NCI-H2196 (cell line): ENCODE measurements at regions not wholly inside any gene's neighbourhood (a gene's known extent, or its start where the extent isn't known, plus 50 kb on each side); places are given as distances from the start of the nearest gene placed in this dataset.
"Not testable (repeated sequence)": the region's sequence is repeated elsewhere in the genome, so short reads cannot be mapped to it uniquely, and the experiment has no call there.

Source experiments
- DNase-seq: peaks from one replicate; lab custom pipeline; 2025; ENCODE audit not compliant: unreplicated experiment; lab: John Stamatoyannopoulos, UW

GRCh38 chr1:29944253-29944905, 708.1 kb downstream of the PTPRU start:
- DNase-seq, result no peak

- DNase-seq, result no peak
Measured at GRCh38 chr1:29943034-29943433, 706.7 kb downstream of the PTPRU start.

GRCh38 chr1:29939079-29939478, 702.8 kb downstream of the PTPRU start:
- DNase-seq, result no peak

DNA sequence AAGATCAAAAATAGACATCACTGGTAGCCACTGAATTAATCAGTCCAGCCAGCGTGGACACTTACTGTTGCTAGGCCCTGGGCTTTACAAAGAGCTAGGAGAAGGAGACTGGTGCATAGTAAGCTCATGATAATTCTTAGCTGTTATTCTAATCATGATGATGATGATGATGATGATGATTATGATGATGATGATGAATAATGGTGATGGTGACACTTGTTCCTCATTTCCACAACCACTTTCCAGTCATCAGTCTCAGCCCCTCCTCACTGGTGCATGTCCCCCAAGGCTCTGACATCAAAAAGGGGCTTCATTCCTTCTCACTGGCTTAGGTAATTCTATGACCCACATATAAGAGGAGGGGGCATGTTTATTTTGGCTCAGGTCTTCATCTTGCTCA, 701.0 kb downstream of the PTPRU start:
- no peak for DNase-seq

- DNase-seq, result no peak
Measured at GRCh38 chr1:29936031-29936544, 699.8 kb downstream of the PTPRU start.

GRCh38 chr1:29934255-29934772, 698.0 kb downstream of the PTPRU start:
- DNase-seq, result no peak

DNA sequence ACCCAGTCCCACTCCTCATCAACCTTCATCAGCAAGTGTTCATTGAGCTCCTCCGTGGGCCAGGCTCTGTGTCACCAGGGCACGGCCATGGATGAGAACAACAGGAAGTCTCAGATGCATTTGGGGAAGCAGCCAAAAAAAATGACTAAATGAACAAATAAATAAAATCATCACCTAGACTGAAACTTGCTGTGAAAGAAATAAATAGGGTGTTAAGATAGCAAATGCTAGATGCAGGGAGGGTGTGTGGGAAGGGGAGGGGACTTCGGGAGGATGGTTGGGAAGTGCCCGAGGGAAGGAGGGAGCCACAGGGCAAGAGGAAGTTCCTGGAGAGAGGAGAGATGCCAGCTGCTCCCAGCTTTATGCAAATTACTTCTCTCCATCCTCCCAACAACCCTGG, 696.7 kb downstream of the PTPRU start:
- DNase-seq, result peak; percentile 62

DNA sequence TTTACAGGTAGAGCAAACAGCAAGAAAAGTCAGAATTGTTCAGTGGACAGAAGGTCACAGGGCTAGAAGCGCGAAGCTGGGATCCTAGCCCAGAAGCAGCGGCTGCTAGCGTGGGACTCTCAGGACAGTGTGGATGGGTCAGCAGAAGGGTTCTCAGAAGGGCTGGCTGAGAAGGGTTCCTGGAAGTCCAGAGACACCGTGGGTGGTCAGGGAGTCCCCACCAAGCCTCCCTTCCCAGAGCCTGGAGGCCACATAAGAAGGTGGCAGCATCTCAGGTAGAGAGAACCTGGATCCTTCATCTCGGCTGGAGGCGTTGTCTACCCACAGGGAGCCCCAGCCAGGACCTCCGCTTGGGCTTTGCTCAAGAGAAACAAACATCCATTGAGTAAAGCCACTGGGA, 696.3 kb downstream of the PTPRU start:
- DNase-seq, result no peak

DNA sequence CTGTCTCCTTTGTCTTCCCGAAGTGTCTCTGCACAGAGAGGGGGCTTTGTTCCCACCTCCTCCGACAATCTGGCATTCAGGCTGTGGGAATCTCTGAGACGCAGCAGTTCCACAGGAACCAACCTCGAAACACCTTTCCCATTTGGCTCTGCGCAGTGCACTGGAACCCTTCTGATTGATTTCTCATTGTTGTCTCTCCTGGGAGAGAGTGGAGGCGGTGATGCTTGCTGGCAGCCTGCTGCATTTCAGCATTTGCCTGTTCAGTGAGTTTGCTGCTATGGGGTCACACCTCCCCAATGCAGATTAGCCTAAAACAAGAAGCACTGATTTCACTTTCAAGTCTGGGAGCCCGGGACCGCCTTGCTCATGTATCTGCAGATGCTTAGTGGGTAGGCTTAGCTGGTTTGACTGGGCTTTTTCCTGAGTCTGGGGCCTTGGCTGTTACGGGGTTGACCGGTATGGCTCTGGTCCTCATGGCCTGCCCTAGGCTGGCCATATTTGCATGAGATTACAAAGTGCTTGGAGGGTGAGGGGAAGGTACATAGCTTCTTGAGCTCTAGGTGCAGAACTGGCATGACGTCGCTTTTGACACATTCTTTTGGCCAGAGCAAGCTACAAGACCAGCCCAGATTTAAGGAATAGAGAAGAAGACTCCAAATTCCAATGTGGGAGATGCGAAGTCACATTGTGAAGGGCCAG, 695.3 kb downstream of the PTPRU start:
- no peak for DNase-seq

GRCh38 chr1:29925058-29925457, 688.7 kb downstream of the PTPRU start:
- DNase-seq, result no peak

DNA sequence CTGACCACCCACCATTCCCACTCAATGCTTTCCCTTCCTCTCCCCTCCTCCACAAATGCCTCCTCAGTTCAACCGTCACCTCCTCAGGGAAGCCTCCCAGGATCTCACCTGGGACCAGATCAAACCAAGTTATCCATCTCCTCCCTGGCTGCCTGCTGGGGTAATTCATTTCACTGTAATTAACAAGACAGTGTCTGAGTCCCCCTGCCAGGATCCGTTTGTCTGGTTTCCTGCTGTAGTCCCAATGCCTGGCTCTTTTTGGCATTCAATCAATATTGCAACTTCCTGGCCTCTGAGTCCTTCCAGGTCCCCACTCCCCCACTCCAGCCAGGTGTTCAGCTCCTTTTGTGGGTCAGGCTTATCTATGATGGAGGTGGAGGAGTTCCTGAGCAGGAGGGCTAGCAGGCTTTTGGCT, 687.7 kb downstream of the PTPRU start:
- peak; percentile 83 for DNase-seq

DNA sequence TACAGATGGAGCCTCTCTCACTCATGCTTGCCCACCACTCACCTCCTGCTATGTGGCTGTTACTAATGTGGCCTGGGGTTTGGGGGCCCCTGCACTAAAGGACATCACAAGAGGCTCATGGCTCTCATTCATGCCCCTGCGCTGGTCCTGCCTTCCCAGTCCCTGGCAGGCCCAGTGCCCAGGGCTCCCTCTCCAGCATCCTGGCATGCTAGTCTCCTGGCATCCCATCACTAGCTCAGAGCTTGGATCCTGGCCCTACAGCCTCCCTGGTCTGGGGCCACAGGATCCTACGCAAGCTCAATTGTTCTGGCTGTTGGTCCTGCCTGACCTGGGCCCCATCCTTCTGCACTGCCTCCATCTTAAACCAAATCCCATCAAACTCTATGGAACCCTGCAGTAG, 685.4 kb downstream of the PTPRU start:
- no peak for DNase-seq

GRCh38 chr1:29920784-29921183, 684.5 kb downstream of the PTPRU start:
- no peak for DNase-seq

GRCh38 chr1:29920316-29920715, 684.0 kb downstream of the PTPRU start:
- no peak for DNase-seq

- DNase-seq, result not testable (repeated sequence)
Measured at GRCh38 chr1:29919041-29919440, 682.7 kb downstream of the PTPRU start.

- DNase-seq, result no peak
Measured at GRCh38 chr1:29916656-29917369, 680.5 kb downstream of the PTPRU start.

DNA sequence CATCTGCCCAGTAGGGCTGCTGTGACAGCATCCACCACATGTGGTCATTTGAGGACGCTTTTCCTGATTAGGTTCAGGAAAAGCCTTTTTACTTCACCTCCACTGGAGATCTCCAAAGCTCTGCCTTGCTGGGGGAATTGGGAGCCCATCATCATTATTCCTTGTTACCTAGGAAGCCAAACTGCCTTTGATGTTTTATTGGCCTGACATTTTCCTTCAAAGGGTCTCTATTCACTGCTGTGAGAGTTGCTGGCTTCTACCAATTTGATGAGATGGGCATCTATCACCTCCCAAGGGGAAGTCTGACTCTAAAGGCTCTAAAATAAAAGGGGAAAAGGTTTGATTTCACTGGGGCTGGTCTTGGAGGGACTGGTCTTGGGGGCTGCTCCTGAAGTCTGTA, 678.6 kb downstream of the PTPRU start:
- DNase-seq, result no peak

GRCh38 chr1:29912425-29912824, 676.1 kb downstream of the PTPRU start:
- no peak for DNase-seq

GRCh38 chr1:29909962-29910361, 673.6 kb downstream of the PTPRU start:
- no peak for DNase-seq

- no peak for DNase-seq
Measured at GRCh38 chr1:29907596-29907995, 671.3 kb downstream of the PTPRU start.

GRCh38 chr1:29906927-29907326, 670.6 kb downstream of the PTPRU start:
- no peak for DNase-seq
